ENCODE measurements at regions not wholly inside any gene's neighbourhood (a gene's known extent, or its start where the extent isn't known, plus 50 kb on each side); places are given as distances from the start of the nearest gene placed in this dataset.
"Not testable (repeated sequence)": the region's sequence is repeated elsewhere in the genome, so short reads cannot be mapped to it uniquely, and the experiment has no call there.

DNA sequence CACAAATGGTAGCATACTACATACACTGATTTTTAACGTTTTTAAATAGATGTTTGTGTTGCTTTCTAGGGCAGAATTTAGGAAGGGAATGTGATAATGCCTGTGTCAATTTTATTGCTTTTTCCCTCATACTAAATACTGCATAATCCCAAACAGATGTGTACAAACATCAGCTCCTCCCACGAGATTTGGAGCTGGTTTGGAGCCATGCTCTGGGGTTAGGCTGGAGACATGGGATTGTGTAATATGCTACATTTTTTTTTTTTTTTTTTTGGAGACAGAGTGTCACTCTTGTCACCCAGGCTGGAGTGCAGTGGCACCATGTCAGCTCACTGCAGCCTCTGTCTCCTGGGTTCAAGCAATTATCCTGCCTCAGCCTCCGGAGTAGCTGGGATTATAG, 80.1 kb downstream of the EBLN2 start:
- TF ChIP-seq, protein P1, sequence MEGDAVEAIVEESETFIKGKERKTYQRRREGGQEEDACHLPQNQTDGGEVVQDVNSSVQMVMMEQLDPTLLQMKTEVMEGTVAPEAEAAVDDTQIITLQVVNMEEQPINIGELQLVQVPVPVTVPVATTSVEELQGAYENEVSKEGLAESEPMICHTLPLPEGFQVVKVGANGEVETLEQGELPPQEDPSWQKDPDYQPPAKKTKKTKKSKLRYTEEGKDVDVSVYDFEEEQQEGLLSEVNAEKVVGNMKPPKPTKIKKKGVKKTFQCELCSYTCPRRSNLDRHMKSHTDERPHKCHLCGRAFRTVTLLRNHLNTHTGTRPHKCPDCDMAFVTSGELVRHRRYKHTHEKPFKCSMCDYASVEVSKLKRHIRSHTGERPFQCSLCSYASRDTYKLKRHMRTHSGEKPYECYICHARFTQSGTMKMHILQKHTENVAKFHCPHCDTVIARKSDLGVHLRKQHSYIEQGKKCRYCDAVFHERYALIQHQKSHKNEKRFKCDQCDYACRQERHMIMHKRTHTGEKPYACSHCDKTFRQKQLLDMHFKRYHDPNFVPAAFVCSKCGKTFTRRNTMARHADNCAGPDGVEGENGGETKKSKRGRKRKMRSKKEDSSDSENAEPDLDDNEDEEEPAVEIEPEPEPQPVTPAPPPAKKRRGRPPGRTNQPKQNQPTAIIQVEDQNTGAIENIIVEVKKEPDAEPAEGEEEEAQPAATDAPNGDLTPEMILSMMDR (conservative IDR thresholded peaks at IDR 0.05; ENCODE audit: low read length), result no peak
- peak; percentile 73 for DNase-seq (ENCODE audit: low read depth)
- no peak overlapping the region for H3K4me3 ChIP-seq (ENCODE audit: low read length)

DNA sequence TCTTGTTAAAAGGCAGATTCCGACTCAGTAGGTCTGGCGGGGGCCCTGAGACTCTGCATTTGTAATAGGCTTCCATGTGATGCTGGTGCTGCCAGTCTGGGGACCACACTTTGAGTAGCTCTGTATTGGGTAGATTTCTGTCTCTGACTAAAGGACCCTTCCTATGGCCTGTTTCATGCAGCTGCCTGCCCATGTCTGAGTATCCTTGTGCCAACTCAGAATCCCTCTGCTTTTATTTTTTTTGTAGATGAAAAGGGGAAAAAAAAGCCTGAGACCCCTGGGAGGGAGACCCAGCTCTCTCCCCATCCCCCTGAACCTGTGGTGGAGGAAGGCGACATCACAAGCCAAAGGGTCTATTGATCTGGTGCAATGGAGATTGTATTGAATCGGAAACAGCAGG, 81.9 kb downstream of the EBLN2 start:
- H3K4me3 ChIP-seq (ENCODE audit: low read length), result no peak overlapping the region
- DNase-seq (ENCODE audit: low read depth), result no peak
- TF ChIP-seq, protein P1 (conservative IDR thresholded peaks at IDR 0.05; ENCODE audit: low read length), result no peak

DNA sequence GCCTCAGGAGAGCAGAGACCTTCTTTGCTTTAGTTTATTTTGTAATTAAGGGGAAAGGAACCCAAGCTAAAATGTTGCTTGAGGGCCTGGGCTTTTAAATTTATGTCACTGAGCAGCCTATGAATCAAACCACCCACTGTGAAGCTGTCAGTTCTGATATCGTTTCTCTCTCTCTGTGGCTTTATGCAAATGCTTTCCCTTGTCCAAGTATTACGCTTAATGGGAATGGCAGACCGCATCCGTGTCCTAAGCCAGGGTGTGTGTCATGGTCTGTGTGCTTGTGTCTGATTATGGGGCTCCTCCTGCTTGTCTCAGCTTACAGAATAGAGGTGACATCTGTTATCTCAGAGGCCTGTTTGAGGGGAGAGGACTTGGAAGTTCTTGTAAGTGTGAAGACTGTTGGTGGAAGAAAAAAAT, 82.4 kb downstream of the EBLN2 start:
- peak; percentile 57 for DNase-seq (ENCODE audit: low read depth)
- H3K4me3 ChIP-seq (ENCODE audit: low read length), result no peak overlapping the region
- TF ChIP-seq, protein P1 (conservative IDR thresholded peaks at IDR 0.05; ENCODE audit: low read length), result no peak

DNA sequence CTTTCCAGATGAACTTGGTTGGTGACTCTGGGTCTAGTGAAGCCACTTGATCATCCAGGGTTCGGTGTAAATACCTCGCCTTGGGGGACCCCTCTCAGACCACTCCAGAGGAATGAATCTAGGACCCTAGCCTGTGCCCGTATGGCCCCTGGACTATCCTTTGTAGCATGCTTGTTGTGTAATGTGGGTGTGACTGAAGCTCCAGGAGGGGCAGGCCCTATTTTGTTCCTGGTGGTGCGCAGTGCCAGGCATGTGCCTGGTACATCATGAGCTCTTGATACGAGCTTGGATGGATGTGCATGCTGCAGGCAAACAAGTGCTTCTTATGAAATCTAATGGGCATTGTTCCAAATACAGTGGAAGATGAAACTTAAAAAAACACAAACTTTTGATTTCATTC, 82.8 kb downstream of the EBLN2 start:
- no peak overlapping the region for H3K4me3 ChIP-seq (ENCODE audit: low read length)
- TF ChIP-seq, protein P1 (conservative IDR thresholded peaks at IDR 0.05; ENCODE audit: low read length), result no peak
- DNase-seq (ENCODE audit: low read depth), result peak; percentile 22

DNA sequence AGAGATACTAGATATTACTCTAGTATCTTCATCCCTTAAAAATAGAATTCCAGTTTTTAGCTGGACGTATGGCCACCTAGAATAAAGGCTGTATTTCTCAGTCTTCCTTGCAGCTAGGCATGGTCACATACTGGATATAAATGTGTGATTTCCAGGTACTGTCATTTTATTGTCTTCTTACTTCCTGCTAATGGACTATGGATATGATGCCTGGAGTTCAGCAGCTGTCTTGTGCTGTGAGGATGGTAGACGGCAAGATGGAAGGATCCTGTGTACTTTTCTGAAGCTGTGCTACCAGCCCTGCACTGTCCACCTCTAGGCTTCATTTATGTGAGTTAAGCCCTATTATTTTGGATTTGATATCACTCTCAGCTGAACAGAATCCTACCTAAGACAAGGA, 83.4 kb downstream of the EBLN2 start:
- TF ChIP-seq, protein P1 (conservative IDR thresholded peaks at IDR 0.05; ENCODE audit: low read length), result no peak
- DNase-seq (ENCODE audit: low read depth), result no peak

DNA sequence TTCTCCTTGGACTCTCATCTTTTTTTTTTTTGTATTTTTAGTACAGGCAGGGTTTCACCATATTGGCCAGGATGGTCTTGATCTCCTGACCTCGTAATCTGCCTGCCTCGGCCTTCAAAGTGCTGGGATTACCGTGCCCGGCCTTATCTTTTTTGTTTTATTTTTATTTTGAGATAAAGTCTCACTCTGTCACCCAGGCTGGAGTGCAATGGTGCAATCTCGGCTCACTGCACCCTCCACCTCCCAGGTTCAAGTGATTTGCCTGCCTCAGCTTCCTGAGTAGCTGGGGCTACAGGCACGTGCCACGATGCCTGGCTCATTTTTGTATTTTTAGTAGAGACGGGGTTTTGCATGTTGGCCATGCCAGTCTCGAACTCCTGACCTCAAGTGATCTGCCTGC, 86.0 kb downstream of the EBLN2 start:
- H3K4me3 ChIP-seq (ENCODE audit: low read length); DNase-seq (ENCODE audit: low read depth): not testable (repeated sequence)

More for the DNA sequence above, 83.4 kb downstream of the EBLN2 start:
- no peak overlapping the region for H3K4me3 ChIP-seq (ENCODE audit: low read length)

DNA sequence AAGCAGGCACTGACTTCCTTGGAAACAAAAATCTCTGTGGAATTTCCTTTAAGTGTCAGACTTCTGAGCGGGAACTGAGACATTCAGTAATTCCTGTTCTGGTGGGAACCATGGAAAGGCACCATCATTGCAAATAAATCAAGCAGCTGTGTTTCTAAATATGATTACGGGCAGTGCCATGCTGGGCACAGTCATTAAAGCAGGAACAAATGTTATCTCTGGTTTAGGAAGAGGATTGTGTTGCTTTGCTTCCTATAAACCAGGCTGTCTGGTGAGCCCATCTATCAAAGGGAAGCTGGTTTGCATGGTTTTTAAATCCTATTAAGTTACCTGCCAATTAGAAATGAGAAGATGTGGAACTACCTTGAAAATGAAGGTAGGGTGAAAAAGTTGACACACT, 86.7 kb downstream of the EBLN2 start:
- H3K4me3 ChIP-seq (ENCODE audit: low read length), result no peak overlapping the region
- TF ChIP-seq, protein P1 (conservative IDR thresholded peaks at IDR 0.05; ENCODE audit: low read length), result no peak
- no peak for DNase-seq (ENCODE audit: low read depth)

DNA sequence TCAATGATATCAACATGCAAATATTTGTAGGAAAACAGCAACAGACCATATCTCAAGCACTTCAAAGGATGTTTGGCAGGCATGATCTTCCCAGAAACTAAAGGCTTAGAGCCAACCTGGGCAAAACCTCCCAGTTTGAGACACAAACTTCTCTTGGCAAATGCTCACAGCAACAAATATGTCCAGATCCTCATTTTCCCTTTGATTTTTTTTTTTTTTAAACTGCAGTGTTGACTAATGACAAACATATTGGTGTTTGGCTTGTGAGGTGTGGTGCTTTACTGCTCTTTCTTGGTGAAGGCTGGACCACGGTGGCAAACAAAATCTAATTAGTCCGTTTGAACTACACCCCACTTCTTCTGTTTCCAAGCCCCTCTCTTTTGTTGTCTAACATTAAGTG, 87.2 kb downstream of the EBLN2 start:
- peak; percentile 49 for DNase-seq (ENCODE audit: low read depth)

More for the DNA sequence above, 87.2 kb downstream of the EBLN2 start:
- H3K4me3 ChIP-seq (ENCODE audit: low read length), result no peak overlapping the region
- TF ChIP-seq, protein P1 (conservative IDR thresholded peaks at IDR 0.05; ENCODE audit: low read length), result no peak

Measured in AG10803 (cell line).